ENCODE measurements at regions not wholly inside any gene's neighbourhood (a gene's known extent, or its start where the extent isn't known, plus 50 kb on each side); places are given as distances from the start of the nearest gene placed in this dataset.

GRCh38 chr14:71574976-71575375 is 357.3 kb upstream of the RGS6 start:
- H3K4me3 ChIP-seq = no peak overlapping the region
- no peak for DNase-seq
- intact Hi-C loops (cut with DNase I; ENCODE audit: low total_unique reads) = no loop called here
- TF ChIP-seq POLR2A (IDR thresholded peaks at IDR 0.05) = no peak
- no peak for TF ChIP-seq CTCF (IDR thresholded peaks at IDR 0.05)
- H3K27ac ChIP-seq = no peak overlapping the region
- H3K9me3 ChIP-seq = no peaks in the 10 kb centered on the region
- no peaks in the 10 kb centered on the region for H3K36me3 ChIP-seq
- H3K4me1 ChIP-seq = peaks cover 0 to 3% of the 10 kb centered on the region in 2 donors
- H3K27me3 ChIP-seq = no peaks in the 10 kb centered on the region

GRCh38 chr14:71576472-71576871 is 355.8 kb upstream of the RGS6 start:
- no peak overlapping the region for H3K27ac ChIP-seq
- no peak overlapping the region for H3K4me3 ChIP-seq
- H3K27me3 ChIP-seq = no peaks in the 10 kb centered on the region
- intact Hi-C loops (cut with DNase I; ENCODE audit: low total_unique reads) = no loop called here
- H3K4me1 ChIP-seq = peaks cover 0 to 3% of the 10 kb centered on the region in 2 donors
- no peak for DNase-seq
- H3K9me3 ChIP-seq = no peaks in the 10 kb centered on the region
- no peaks in the 10 kb centered on the region for H3K36me3 ChIP-seq
- TF ChIP-seq POLR2A (IDR thresholded peaks at IDR 0.05) = no peak
- TF ChIP-seq CTCF (IDR thresholded peaks at IDR 0.05) = no peak

GRCh38 chr14:71579331-71579730 is 352.9 kb upstream of the RGS6 start:
- intact Hi-C loops (cut with DNase I; ENCODE audit: low total_unique reads) = no loop called here
- no peak for TF ChIP-seq CTCF (IDR thresholded peaks at IDR 0.05)
- no peak for TF ChIP-seq POLR2A (IDR thresholded peaks at IDR 0.05)
- no peak for DNase-seq
- no peaks in the 10 kb centered on the region for H3K36me3 ChIP-seq
- H3K4me1 ChIP-seq = no peaks in the 10 kb centered on the region
- no peaks in the 10 kb centered on the region for H3K9me3 ChIP-seq
- no peak overlapping the region for H3K4me3 ChIP-seq
- H3K27me3 ChIP-seq = no peaks in the 10 kb centered on the region
- no peak overlapping the region for H3K27ac ChIP-seq

GRCh38 chr14:71582705-71583104 is 349.5 kb upstream of the RGS6 start:
- Histone ChIP-seq H3K27me3 (no peaks in the 10 kb centered on the region), H3K36me3 (no peaks in the 10 kb centered on the region), H3K4me1 (peaks cover 0 to 9% of the 10 kb centered on the region in 2 donors), H3K27ac (peak overlapping the region in 1 of 2 donors; percentile 18), H3K9me3 (no peaks in the 10 kb centered on the region), H3K4me3 (no peak overlapping the region)
- no peak for TF ChIP-seq CTCF (IDR thresholded peaks at IDR 0.05)
- TF ChIP-seq POLR2A (IDR thresholded peaks at IDR 0.05) = no peak
- intact Hi-C loops (cut with DNase I; ENCODE audit: low total_unique reads) = no loop called here
- no peak for DNase-seq

- Histone ChIP-seq H3K27ac (peak overlapping the region in 1 of 2 donors; percentile 18), H3K4me1 (peaks cover 0 to 9% of the 10 kb centered on the region in 2 donors)
Measured at GRCh38 chr14:71583194-71583593, 349.0 kb upstream of the RGS6 start.

More at GRCh38 chr14:71583194-71583593, 349.0 kb upstream of the RGS6 start:
- Histone ChIP-seq H3K36me3 (no peaks in the 10 kb centered on the region), H3K27me3 (no peaks in the 10 kb centered on the region), H3K9me3 (no peaks in the 10 kb centered on the region), H3K4me3 (no peak overlapping the region)
- intact Hi-C loops (cut with DNase I; ENCODE audit: low total_unique reads) = no loop called here
- no peak for DNase-seq
- TF ChIP-seq POLR2A (IDR thresholded peaks at IDR 0.05) = no peak
- no peak for TF ChIP-seq CTCF (IDR thresholded peaks at IDR 0.05)

All from uterus (tissue), 3 donors.